ENCODE measurements at regions not wholly inside any gene's neighbourhood (a gene's known extent, or its start where the extent isn't known, plus 50 kb on each side); places are given as distances from the start of the nearest gene placed in this dataset.
"Not testable (repeated sequence)": the region's sequence is repeated elsewhere in the genome, so short reads cannot be mapped to it uniquely, and the experiment has no call there.

GRCh38 chr7:76912011-76912814, 119.9 kb downstream of the SPDYE17 start:
- not testable (repeated sequence) for TF ChIP-seq CTCF (IDR thresholded peaks at IDR 0.05 in 8 of 11, conservative IDR thresholded peaks at IDR 0.05 in 3 of 11); POLR2AphosphoS5 (IDR thresholded peaks at IDR 0.05)
